Esophagus squamous epithelium (tissue), 5 donors: ENCODE measurements at regions not wholly inside any gene's neighbourhood (a gene's known extent, or its start where the extent isn't known, plus 50 kb on each side); places are given as distances from the start of the nearest gene placed in this dataset.

Experiments used
- DNase-seq: peaks from one replicate; lab custom pipeline; 2025; lab: John Stamatoyannopoulos, UW
- H3K27ac ChIP-seq, 4 donors: fragments of 200-600 bp; sonication (generic); one replicate each; pipeline ENCODE4 v1.5.1; 2016 to 2019; ENCODE audit warnings: mild to moderate bottlenecking in 1 of 4
- H3K27me3 ChIP-seq, 4 donors: fragments of 200-600 bp; sonication (generic); 1 replicate in 3 of 4; 2 replicates in 1 of 4; pipeline versions ENCODE4 v1.5.1 to v1.6.0; 2017 to 2021; ENCODE audit warnings: antibody characterized with exemption in 1 of 4
- H3K36me3 ChIP-seq, 3 donors: fragments of 200-600 bp; sonication (generic); one replicate each; pipeline ENCODE4 v1.5.1; 2016 to 2019
- H3K4me1 ChIP-seq, 3 donors: fragments of 200-600 bp; sonication (generic); one replicate each; pipeline ENCODE4 v1.5.1; 2017 to 2019
- H3K4me3 ChIP-seq, 4 donors: fragments of 200-600 bp; sonication (generic); 1 replicate in 3 of 4; 2 replicates in 1 of 4; pipeline ENCODE4 v1.5.1; 2016 to 2019; ENCODE audit warnings: mild to moderate bottlenecking in 2 of 4, moderate library complexity in 1 of 4
- H3K9me3 ChIP-seq, 3 donors: fragments of 200-600 bp; sonication (generic); one replicate each; pipeline ENCODE4 v1.5.1; 2016 to 2019
- CTCF ChIP-seq, 6 experiments: fragments of 450-650 bp in 4 of 6; fragments of 200-600 bp in 2 of 6; sonication (generic) in 2 of 6; IDR thresholded peaks; one replicate each; pipeline ENCODE4 v1.5.1; 2016 to 2019; ENCODE audit warnings: antibody characterized with exemption in 6 of 6, mild to moderate bottlenecking in 4 of 6, moderate library complexity in 4 of 6
- POLR2A ChIP-seq, 4 donors: fragments of 450-650 bp; IDR thresholded peaks; one replicate each; pipeline ENCODE4 v1.6.1; 2017; ENCODE audit warnings: antibody characterized with exemption in 4 of 4, mild to moderate bottlenecking in 4 of 4, moderate library complexity in 3 of 4
- WGBS, 2 donors: methylation state at CpG; one replicate each; pipeline ENCODE4 v1.1.5; 2018; 5-methylcytosine and 5-hydroxymethylcytosine counted together
- intact Hi-C: fragments of 100-400 bp; cut with DNase I; formaldehyde crosslinking; loops from one replicate; pipeline ENCODE4 v1.15.0; 2022
- donor health status: DM: yes; HTN: yes; CAD: no.

- Histone ChIP-seq H3K4me3 (no peak overlapping the region), H3K4me1 (no peaks in the 10 kb centered on the region), H3K36me3 (no peaks in the 10 kb centered on the region), H3K27ac (no peak overlapping the region), H3K9me3 (no peaks in the 10 kb centered on the region), H3K27me3 (no peaks in the 10 kb centered on the region)
- intact Hi-C loops: no loop called here
- DNase-seq: no peak
- TF ChIP-seq CTCF (IDR thresholded peaks at IDR 0.05): no peak
- TF ChIP-seq POLR2A (IDR thresholded peaks at IDR 0.05): no peak
- 67% methylated on average over 1 of the region's 1 CpG; no CpG with 5 or more reads in 1 of the 2 donors for WGBS, 2 donors
Observed at GRCh38 chr11:70532066-70532440, 133.7 kb downstream of the CTTN start.

GRCh38 chr11:70532731-70533130 is 134.4 kb downstream of the CTTN start:
- Histone ChIP-seq H3K36me3 (no peaks in the 10 kb centered on the region), H3K4me3 (no peak overlapping the region), H3K27me3 (no peaks in the 10 kb centered on the region), H3K9me3 (no peaks in the 10 kb centered on the region), H3K27ac (no peak overlapping the region), H3K4me1 (no peaks in the 10 kb centered on the region)
- no peak for DNase-seq
- TF ChIP-seq POLR2A (IDR thresholded peaks at IDR 0.05): no peak
- TF ChIP-seq CTCF (IDR thresholded peaks at IDR 0.05): no peak
- intact Hi-C loops: no loop called here
- WGBS, 2 donors: 65 to 76% methylated on average over 14 to 15 of the region's 15 CpGs

- no peaks in the 10 kb centered on the region for H3K4me1 ChIP-seq
- no peaks in the 10 kb centered on the region for H3K36me3 ChIP-seq
- no peak overlapping the region for H3K27ac ChIP-seq
- intact Hi-C loops: no loop called here
- no peak overlapping the region for H3K4me3 ChIP-seq
- no peak for DNase-seq
- TF ChIP-seq POLR2A (IDR thresholded peaks at IDR 0.05): no peak
- no peak for TF ChIP-seq CTCF (IDR thresholded peaks at IDR 0.05)
- no peaks in the 10 kb centered on the region for H3K9me3 ChIP-seq
- H3K27me3 ChIP-seq: no peaks in the 10 kb centered on the region
- WGBS, 2 donors: 88 to 93% methylated on average over 9 to 13 of the region's 16 CpGs
Observed at GRCh38 chr11:70535191-70535971, 137.1 kb downstream of the CTTN start.

- intact Hi-C loops: no loop called here
- TF ChIP-seq CTCF (IDR thresholded peaks at IDR 0.05) (no peak), POLR2A (IDR thresholded peaks at IDR 0.05) (no peak)
- H3K4me1 ChIP-seq: no peaks in the 10 kb centered on the region
- H3K36me3 ChIP-seq: no peaks in the 10 kb centered on the region
- DNase-seq: no peak
- no peaks in the 10 kb centered on the region for H3K27me3 ChIP-seq
- H3K27ac ChIP-seq: no peak overlapping the region
- H3K9me3 ChIP-seq: no peaks in the 10 kb centered on the region
- H3K4me3 ChIP-seq: no peak overlapping the region
- 87 to 94% methylated on average over 8 to 10 of the region's 20 CpGs for WGBS, 2 donors
Observed at GRCh38 chr11:70536051-70536877, 137.9 kb downstream of the CTTN start.
